SU-DHL-6 (cell line): ENCODE measurements at regions not wholly inside any gene's neighbourhood (a gene's known extent, or its start where the extent isn't known, plus 50 kb on each side); places are given as distances from the start of the nearest gene placed in this dataset.

Source experiments
- CTCF ChIP-seq: fragments of 200-600 bp; sonication (generic); IDR thresholded peaks from one replicate; pipeline ENCODE4 v1.5.1; 2017; ENCODE audit warnings: antibody characterized with exemption, mild to moderate bottlenecking, low read length, moderate library complexity; ENCODE audit not compliant: insufficient read depth, poor library complexity, severe bottlenecking
- EZH2phosphoT487 ChIP-seq: fragments of 200-600 bp; sonication (generic), shearing (Covaris generic); conservative IDR thresholded peaks from 2 replicates; pipeline ENCODE4 v1.6.1; 2018; ENCODE audit warnings: mild to moderate bottlenecking, antibody characterized with exemption, low read length, moderate library complexity, mixed read lengths

GRCh38 chr14:61106271-61106958, 125.4 kb downstream of the SLC38A6 start:
- peak; percentile 25 for TF ChIP-seq CTCF
- TF ChIP-seq EZH2phosphoT487, result no peak
